ENCODE measurements at regions not wholly inside any gene's neighbourhood (a gene's known extent, or its start where the extent isn't known, plus 50 kb on each side); places are given as distances from the start of the nearest gene placed in this dataset.

DNA sequence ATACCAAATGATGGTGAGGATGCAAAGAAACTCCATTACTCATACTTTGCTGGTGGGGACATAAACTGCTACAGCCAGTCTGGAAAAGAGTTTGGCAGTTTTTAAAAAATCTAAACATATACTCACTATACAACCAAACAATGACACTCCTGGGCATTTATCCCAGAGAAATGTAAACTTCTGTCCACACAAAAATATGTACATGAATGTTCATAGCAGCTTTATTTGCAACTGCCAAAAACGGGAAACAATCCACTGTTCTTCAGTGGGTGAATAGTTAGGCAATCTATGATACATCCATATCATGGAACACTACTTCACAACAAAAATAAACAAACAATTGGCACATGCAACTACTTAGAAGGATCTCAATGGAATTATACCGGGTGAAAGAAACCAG is 276.4 kb upstream of the SP8 start:
- TF ChIP-seq, protein P1, sequence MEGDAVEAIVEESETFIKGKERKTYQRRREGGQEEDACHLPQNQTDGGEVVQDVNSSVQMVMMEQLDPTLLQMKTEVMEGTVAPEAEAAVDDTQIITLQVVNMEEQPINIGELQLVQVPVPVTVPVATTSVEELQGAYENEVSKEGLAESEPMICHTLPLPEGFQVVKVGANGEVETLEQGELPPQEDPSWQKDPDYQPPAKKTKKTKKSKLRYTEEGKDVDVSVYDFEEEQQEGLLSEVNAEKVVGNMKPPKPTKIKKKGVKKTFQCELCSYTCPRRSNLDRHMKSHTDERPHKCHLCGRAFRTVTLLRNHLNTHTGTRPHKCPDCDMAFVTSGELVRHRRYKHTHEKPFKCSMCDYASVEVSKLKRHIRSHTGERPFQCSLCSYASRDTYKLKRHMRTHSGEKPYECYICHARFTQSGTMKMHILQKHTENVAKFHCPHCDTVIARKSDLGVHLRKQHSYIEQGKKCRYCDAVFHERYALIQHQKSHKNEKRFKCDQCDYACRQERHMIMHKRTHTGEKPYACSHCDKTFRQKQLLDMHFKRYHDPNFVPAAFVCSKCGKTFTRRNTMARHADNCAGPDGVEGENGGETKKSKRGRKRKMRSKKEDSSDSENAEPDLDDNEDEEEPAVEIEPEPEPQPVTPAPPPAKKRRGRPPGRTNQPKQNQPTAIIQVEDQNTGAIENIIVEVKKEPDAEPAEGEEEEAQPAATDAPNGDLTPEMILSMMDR (conservative IDR thresholded peaks at IDR 0.05; ENCODE audit: low read length), result no peak
- TF ChIP-seq EZH2phosphoT487 (IDR thresholded peaks at IDR 0.05; ENCODE audit: borderline replicate concordance), result no peak
